CD4-positive, alpha-beta memory T cell (primary cell): ENCODE measurements at regions not wholly inside any gene's neighbourhood (a gene's known extent, or its start where the extent isn't known, plus 50 kb on each side); places are given as distances from the start of the nearest gene placed in this dataset.
"Not testable (repeated sequence)": the region's sequence is repeated elsewhere in the genome, so short reads cannot be mapped to it uniquely, and the experiment has no call there.

ENCODE experiments used
- CTCF ChIA-PET: fragments of 350-600 bp; sonication (Branson Sonifier 250); formaldehyde crosslinking; loops from one replicate; lab custom pipeline; 2021; ENCODE audit warnings: inconsistent platforms; ENCODE audit not compliant: partially characterized antibody; lab: Charles Lee
- POLR2A ChIA-PET: fragments of 350-600 bp; sonication (Branson Sonifier 250); formaldehyde crosslinking; loops from one replicate; lab custom pipeline; 2021; ENCODE audit not compliant: partially characterized antibody; lab: Charles Lee
- DNase-seq, 5 donors: peaks; one replicate each; pipeline versions ENCODE4 v3.0.0 to v3.0.0-alpha.2; 2020 to 2022; ENCODE audit warnings: mixed read lengths in 1 of 5
- H3K27ac ChIP-seq: one replicate; pipeline ENCODE4 v1.7.0; 2013; ENCODE audit warnings: low read depth, low read length
- H3K27me3 ChIP-seq: 2 replicates; pipeline ENCODE4 v1.7.0; 2013; ENCODE audit warnings: mild to moderate bottlenecking, low read length, moderate library complexity; ENCODE audit not compliant: insufficient read depth
- H3K36me3 ChIP-seq: 2 replicates; pipeline ENCODE4 v1.7.0; 2013; ENCODE audit warnings: mild to moderate bottlenecking, low read length, moderate library complexity; ENCODE audit not compliant: insufficient read depth
- H3K4me1 ChIP-seq: 2 replicates; pipeline ENCODE4 v1.7.0; 2013; ENCODE audit warnings: mild to moderate bottlenecking, low read length, moderate library complexity; ENCODE audit not compliant: insufficient read depth
- H3K4me3 ChIP-seq, 2 donors: one replicate each; pipeline ENCODE4 v1.7.0; 2013; ENCODE audit warnings: low read length in 2 of 2, mild to moderate bottlenecking in 1 of 2
- H3K9me3 ChIP-seq, 2 donors: one replicate each; pipeline ENCODE4 v1.7.0; 2013; ENCODE audit warnings: low read length in 2 of 2, control low read depth in 1 of 2; ENCODE audit not compliant: control insufficient read depth in 1 of 2
- H3K27ac Mint-ChIP-seq, 7 donors: one replicate each; pipeline ENCODE4 v1.8.0; 2020 to 2021; ENCODE audit warnings: mixed read lengths in 7 of 7, mild to moderate bottlenecking in 6 of 7, inconsistent platforms in 3 of 7, moderate library complexity in 3 of 7
- H3K27me3 Mint-ChIP-seq, 2 donors: one replicate each; pipeline ENCODE4 v1.8.0; 2020 to 2021; ENCODE audit warnings: mixed read lengths in 2 of 2
- H3K36me3 Mint-ChIP-seq, 2 donors: one replicate each; pipeline ENCODE4 v1.8.0; 2020 to 2021; ENCODE audit warnings: mixed read lengths in 2 of 2, inconsistent platforms in 1 of 2, mild to moderate bottlenecking in 1 of 2
- H3K4me1 Mint-ChIP-seq, 4 donors: one replicate each; pipeline ENCODE4 v1.8.0; 2020 to 2021; ENCODE audit warnings: mixed read lengths in 4 of 4, mild to moderate bottlenecking in 1 of 4
- H3K4me3 Mint-ChIP-seq, 8 donors: one replicate each; pipeline ENCODE4 v1.8.0; 2020 to 2021; ENCODE audit warnings: mixed read lengths in 8 of 8, mild to moderate bottlenecking in 7 of 8, moderate library complexity in 6 of 8, inconsistent platforms in 3 of 8
- H3K9me3 Mint-ChIP-seq, 8 donors: one replicate each; pipeline ENCODE4 v1.8.0; 2020 to 2021; ENCODE audit warnings: mixed read lengths in 8 of 8, mild to moderate bottlenecking in 5 of 8, inconsistent platforms in 3 of 8, moderate library complexity in 1 of 8
- intact Hi-C: fragments of 100-400 bp; cut with micrococcal nuclease; formaldehyde crosslinking; loops from one replicate; pipeline ENCODE4 v1.15.1; 2023

DNA sequence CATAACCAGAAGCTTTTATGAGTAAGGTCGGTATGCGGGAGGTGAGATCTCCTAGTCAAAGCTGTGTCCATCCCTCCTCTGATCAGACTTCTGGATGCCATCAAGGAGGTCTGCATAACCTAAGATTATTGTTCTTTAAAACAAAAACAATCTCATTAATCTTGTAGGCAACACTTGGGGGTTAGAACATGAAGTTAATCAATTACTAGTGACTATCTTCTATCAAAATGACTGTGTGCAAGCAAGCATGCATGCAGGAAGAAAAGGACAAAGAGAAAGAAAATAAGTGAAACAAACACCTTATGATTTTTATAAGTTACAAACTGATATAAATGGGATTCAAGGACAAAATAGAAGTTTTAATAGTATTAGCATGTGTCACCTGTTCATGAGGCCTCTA, 2435.9 kb upstream of the PCDH20 start:
- no peaks in the 10 kb centered on the region for H3K4me1 Mint-ChIP-seq
- H3K4me3 Mint-ChIP-seq: no peak overlapping the region
- H3K27ac ChIP-seq: no peak overlapping the region
- intact Hi-C loops: no loop called here
- H3K36me3 ChIP-seq: no peaks in the 10 kb centered on the region
- H3K9me3 ChIP-seq: no peaks in the 10 kb centered on the region
- DNase-seq: no peak
- POLR2A ChIA-PET: no interaction called here
- H3K4me3 ChIP-seq: no peak overlapping the region
- CTCF ChIA-PET: no interaction called here
- H3K27ac Mint-ChIP-seq: no peak overlapping the region
- H3K4me1 ChIP-seq: no peaks in the 10 kb centered on the region
- H3K27me3 Mint-ChIP-seq: no peaks in the 10 kb centered on the region
- peaks cover 0 to 8% (median 2%) of the 10 kb centered on the region in 8 donors for H3K9me3 Mint-ChIP-seq
- no peaks in the 10 kb centered on the region for H3K36me3 Mint-ChIP-seq
- H3K27me3 ChIP-seq: no peaks in the 10 kb centered on the region

DNA sequence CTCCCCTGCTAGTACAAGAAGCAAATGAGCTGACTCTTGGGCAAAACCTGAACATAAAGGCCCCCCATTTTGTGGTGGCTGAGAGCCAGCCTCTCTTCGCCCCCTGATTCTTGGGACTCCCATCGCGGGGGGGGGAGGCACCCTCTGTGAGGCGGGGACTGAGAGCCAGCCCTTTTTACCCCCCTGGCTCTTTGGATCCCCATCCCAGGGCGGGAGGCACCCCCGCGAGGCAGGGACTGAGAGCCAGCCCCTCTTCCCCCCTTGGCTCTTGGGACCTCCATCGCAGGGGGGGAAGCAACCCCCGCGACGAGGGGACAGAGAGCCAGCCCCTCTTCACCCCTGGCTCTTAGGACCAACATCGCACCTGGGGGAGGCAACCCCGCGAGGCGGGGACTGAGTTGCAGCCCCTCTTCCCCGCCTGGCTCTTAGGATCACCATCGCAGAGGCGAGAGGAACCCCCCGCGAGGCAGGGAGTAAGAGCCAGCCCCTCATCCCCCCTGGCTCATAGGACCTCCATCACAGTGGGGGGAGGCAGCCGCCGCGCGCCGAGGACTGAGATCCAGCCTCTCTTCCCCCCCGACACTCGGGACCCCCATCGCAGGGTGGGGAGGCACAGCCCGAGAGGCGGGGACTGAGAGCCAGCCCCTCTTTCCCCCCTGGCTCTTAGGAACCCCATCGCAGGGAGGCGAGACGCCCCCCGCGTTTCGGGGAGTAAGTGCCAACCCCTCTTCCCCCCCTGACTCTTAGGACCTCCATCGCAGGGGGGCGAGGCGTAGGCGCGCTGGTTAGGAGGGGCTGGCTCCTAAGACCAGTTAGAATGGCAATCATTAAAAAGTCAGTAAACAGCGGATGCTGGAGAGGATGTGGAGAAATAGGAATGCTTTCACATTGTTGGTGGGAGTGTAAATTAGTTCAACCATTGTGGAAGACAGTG, 2428.4 kb upstream of the PCDH20 start:
- Mint-ChIP-seq H3K4me3 (no peak overlapping the region), H3K36me3 (no peaks in the 10 kb centered on the region), H3K9me3 (peaks cover 0 to 22% (median 10%) of the 10 kb centered on the region in 8 donors), H3K27ac (no peak overlapping the region), H3K4me1 (no peaks in the 10 kb centered on the region), H3K27me3 (no peaks in the 10 kb centered on the region)
- Histone ChIP-seq H3K27ac (no peak overlapping the region), H3K4me1 (no peaks in the 10 kb centered on the region), H3K4me3 (no peak overlapping the region), H3K9me3 (no peaks in the 10 kb centered on the region), H3K27me3 (no peaks in the 10 kb centered on the region), H3K36me3 (no peaks in the 10 kb centered on the region)
- DNase-seq: no peak
- ChIA-PET CTCF (no interaction called here), POLR2A (no interaction called here)
- intact Hi-C loops: no loop called here

DNA sequence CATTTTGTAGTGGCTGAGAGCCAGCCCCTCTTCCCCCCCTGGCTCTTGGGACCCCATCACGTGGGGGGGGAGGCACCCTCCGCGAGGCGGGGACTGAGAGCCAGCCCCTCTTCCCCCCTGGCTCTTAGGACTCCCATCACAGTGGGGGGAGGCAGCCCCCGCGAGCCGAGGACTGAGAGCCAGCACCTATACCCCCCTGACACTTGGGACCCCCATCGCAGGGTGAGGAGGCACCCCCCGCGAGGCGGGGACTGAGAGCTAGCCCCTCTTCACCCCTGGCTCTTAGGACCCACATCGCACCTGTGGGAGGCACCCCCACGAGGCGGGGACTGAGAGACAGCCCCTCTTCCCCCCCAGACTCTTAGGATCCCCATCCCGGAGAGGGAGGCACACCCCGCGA, 2426.5 kb upstream of the PCDH20 start:
- ChIA-PET CTCF (no interaction called here), POLR2A (no interaction called here)
- no peaks in the 10 kb centered on the region for H3K27me3 ChIP-seq
- H3K4me3 Mint-ChIP-seq: no peak overlapping the region
- no peak overlapping the region for H3K27ac ChIP-seq
- H3K36me3 ChIP-seq: no peaks in the 10 kb centered on the region
- no peak for DNase-seq
- intact Hi-C loops: no loop called here
- peaks cover 0 to 23% (median 12%) of the 10 kb centered on the region in 8 donors for H3K9me3 Mint-ChIP-seq
- no peaks in the 10 kb centered on the region for H3K4me1 Mint-ChIP-seq
- H3K27ac Mint-ChIP-seq: no peak overlapping the region
- H3K4me1 ChIP-seq: no peaks in the 10 kb centered on the region
- H3K27me3 Mint-ChIP-seq: no peaks in the 10 kb centered on the region
- no peak overlapping the region for H3K4me3 ChIP-seq
- H3K36me3 Mint-ChIP-seq: no peaks in the 10 kb centered on the region
- no peaks in the 10 kb centered on the region for H3K9me3 ChIP-seq

DNA sequence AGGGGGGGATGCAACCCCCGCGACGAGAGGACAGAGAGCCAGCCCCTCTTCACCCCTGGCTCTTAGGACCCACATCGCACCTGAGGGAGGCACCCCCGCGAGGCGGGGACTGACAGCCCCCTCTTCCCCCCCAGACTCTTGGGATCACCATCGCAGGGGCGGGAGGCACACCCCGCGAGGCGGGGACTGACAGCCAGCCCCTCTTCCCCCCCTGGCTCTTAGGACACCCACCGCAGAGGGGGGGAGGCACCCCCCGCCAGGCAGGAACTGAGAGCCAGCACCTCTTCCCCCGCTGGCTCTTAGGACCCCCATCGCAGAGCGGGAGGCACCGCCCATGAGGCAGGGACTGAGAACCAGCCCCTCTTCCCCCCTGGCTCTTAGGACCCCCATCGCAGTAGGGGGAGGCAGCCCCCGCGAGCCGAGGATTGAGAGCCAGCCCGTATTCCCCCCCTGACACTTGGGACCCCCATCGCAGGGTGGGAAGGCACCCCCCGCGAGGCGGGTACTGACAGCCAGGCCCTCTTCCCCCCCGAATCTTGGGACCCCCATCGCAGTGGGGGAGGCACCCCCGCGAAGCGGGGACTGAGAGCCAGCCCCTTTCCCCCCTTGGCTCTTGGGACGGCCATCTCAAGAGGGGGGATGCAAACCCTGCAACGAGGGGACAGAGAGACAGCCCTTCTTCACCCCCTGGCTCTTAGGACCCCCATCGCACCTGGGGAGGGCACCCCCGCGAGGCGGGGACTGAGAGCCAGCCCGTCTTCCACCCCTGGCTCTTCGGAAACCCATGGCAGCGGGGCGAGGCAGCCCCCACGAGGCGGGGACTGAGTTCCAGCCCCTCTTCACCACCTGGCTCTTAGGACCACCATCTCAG, 2425.1 kb upstream of the PCDH20 start:
- Histone ChIP-seq H3K27me3 (no peaks in the 10 kb centered on the region), H3K4me3 (no peak overlapping the region), H3K27ac (no peak overlapping the region), H3K4me1 (no peaks in the 10 kb centered on the region), H3K9me3 (no peaks in the 10 kb centered on the region), H3K36me3 (no peaks in the 10 kb centered on the region)
- no peaks in the 10 kb centered on the region for H3K27me3 Mint-ChIP-seq
- ChIA-PET POLR2A (no interaction called here), CTCF (no interaction called here)
- no peak overlapping the region for H3K27ac Mint-ChIP-seq
- H3K9me3 Mint-ChIP-seq: peaks cover 0 to 24% (median 11%) of the 10 kb centered on the region in 8 donors
- DNase-seq: peak in 1 of 5 donors; percentile 35
- H3K36me3 Mint-ChIP-seq: no peaks in the 10 kb centered on the region
- intact Hi-C loops: no loop called here
- H3K4me3 Mint-ChIP-seq: no peak overlapping the region
- H3K4me1 Mint-ChIP-seq: no peaks in the 10 kb centered on the region

DNA sequence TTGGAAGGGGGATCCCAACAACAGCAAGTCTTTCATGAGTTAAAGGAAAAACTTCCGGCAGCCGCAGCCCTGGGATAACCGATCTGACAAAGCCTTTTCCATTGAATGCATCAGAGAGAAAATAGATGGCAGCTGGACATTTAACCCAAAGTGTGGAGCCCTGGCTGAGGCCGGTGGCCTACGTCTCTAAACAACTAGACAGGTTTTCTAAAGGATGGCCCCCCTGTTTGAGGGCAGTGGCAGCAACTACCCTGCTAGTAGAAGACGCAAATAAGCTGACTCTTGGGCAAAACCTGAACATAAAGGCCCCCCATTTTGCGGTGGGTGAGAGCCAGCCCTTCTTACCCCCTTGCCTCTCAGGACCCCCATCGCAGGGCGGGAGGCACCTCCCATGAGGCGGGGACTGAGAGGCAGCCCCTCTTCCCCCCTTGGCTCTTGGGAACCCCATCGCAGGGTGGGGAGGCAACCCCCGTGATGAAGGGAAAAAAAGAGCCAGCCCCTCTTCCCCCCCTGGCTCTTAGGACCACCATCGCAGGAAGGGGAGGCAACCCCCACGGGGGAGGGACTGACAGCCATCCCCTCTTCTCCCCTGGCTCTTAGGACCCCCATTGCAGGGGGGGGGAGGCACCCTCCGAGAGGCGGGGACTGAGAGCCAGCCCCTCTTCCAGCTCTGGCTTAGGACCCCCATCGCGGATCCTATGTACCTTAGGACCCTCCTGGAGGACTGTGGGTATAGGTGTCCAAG, 2422.9 kb upstream of the PCDH20 start:
- Histone ChIP-seq H3K9me3 (no peaks in the 10 kb centered on the region), H3K36me3 (no peaks in the 10 kb centered on the region), H3K27ac (no peak overlapping the region), H3K27me3 (no peaks in the 10 kb centered on the region), H3K4me3 (no peak overlapping the region), H3K4me1 (no peaks in the 10 kb centered on the region)
- no peaks in the 10 kb centered on the region for H3K36me3 Mint-ChIP-seq
- CTCF ChIA-PET: no interaction called here
- POLR2A ChIA-PET: no interaction called here
- H3K9me3 Mint-ChIP-seq: peaks cover 0 to 19% (median 11%) of the 10 kb centered on the region in 8 donors
- DNase-seq: peak in 1 of 5 donors; percentile 23
- intact Hi-C loops: no loop called here
- H3K4me3 Mint-ChIP-seq: no peak overlapping the region
- no peaks in the 10 kb centered on the region for H3K27me3 Mint-ChIP-seq
- H3K4me1 Mint-ChIP-seq: no peaks in the 10 kb centered on the region
- H3K27ac Mint-ChIP-seq: no peak overlapping the region

DNA sequence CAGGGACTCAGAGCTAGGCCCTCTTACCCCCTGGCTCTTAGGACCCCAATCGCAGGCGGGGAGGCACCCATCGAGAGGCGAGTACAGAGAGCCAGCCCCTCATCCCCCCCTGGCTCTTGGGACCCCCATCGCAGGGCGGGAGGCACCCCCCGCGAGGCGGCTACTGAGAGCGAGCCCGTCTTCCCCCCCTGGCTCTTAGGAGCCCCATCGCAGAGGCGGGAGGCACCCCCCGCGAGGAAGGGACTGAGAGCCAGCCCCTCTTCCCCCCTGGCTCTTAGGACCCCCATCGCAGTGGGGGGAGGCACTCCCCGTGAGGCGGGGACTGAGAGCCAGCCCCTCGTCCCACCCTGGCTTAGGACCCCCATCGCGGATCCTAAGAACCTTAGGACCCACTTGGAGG, 2422.1 kb upstream of the PCDH20 start:
- H3K4me3 Mint-ChIP-seq, POLR2A ChIA-PET, H3K36me3 Mint-ChIP-seq, H3K36me3 ChIP-seq, H3K27ac Mint-ChIP-seq, H3K9me3 ChIP-seq, H3K4me1 Mint-ChIP-seq, H3K27me3 Mint-ChIP-seq, DNase-seq, H3K27ac ChIP-seq, CTCF ChIA-PET, intact Hi-C loops, H3K4me1 ChIP-seq, H3K4me3 ChIP-seq, H3K27me3 ChIP-seq: not testable (repeated sequence)
- peaks cover 0 to 12% (median 6%) of the 10 kb centered on the region in 8 donors for H3K9me3 Mint-ChIP-seq

DNA sequence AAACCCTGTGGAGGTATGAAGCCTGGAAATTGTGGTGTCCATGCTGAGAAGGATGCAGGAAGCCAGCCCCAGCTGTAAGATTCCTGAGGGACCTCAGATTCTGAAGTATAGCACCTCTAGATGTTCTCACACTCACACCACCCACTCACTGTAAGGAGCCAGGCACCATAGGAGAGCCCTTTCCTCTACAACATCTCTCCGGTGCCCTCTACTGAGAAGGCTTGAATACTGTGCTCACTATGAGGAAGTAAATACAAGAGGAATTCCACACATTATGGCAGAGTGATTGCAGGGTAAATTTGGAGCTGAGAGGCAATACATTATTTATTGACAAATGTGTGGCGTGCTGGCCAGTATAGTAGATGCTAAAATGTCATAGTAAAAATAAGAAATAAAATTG, 2414.0 kb upstream of the PCDH20 start:
- H3K9me3 Mint-ChIP-seq: not testable (repeated sequence)

More for the DNA sequence above, 2414.0 kb upstream of the PCDH20 start:
- H3K4me3 Mint-ChIP-seq, POLR2A ChIA-PET, H3K4me3 ChIP-seq, intact Hi-C loops, H3K4me1 ChIP-seq, H3K36me3 Mint-ChIP-seq, H3K27me3 ChIP-seq, DNase-seq, H3K27ac Mint-ChIP-seq, H3K27ac ChIP-seq, CTCF ChIA-PET, H3K27me3 Mint-ChIP-seq, H3K4me1 Mint-ChIP-seq, H3K9me3 ChIP-seq, H3K36me3 ChIP-seq: not testable (repeated sequence)
